Activated CD4-positive, alpha-beta memory T cell treated with anti-CD3 and anti-CD28 coated beads for 36 hours (primary cell): ENCODE measurements at regions not wholly inside any gene's neighbourhood (a gene's known extent, or its start where the extent isn't known, plus 50 kb on each side); places are given as distances from the start of the nearest gene placed in this dataset.

Experiments used
- CTCF ChIA-PET: fragments of 350-600 bp; sonication (Branson Sonifier 250); formaldehyde crosslinking; loops from one replicate; lab custom pipeline; 2021; ENCODE audit warnings: antibody characterized with exemption, inconsistent platforms; lab: Charles Lee
- POLR2A ChIA-PET: fragments of 350-600 bp; sonication (Branson Sonifier 250); formaldehyde crosslinking; loops from one replicate; lab custom pipeline; 2021; ENCODE audit warnings: antibody characterized with exemption; lab: Charles Lee
- DNase-seq: peaks from one replicate; pipeline ENCODE4 v3.0.0-alpha.2; 2020
- H3K27ac Mint-ChIP-seq: one replicate; pipeline ENCODE4 v1.8.0; 2021; ENCODE audit warnings: mixed read lengths
- H3K27me3 Mint-ChIP-seq: one replicate; pipeline ENCODE4 v1.8.0; 2021; ENCODE audit warnings: mixed read lengths
- H3K36me3 Mint-ChIP-seq: one replicate; pipeline ENCODE4 v1.8.0; 2021; ENCODE audit warnings: mixed read lengths
- H3K4me1 Mint-ChIP-seq: one replicate; pipeline ENCODE4 v1.8.0; 2021; ENCODE audit warnings: low read depth, mixed read lengths
- H3K4me3 Mint-ChIP-seq: one replicate; pipeline ENCODE4 v1.8.0; 2021; ENCODE audit warnings: mild to moderate bottlenecking, mixed read lengths
- H3K9me3 Mint-ChIP-seq: one replicate; pipeline ENCODE4 v1.8.0; 2021; ENCODE audit warnings: mixed read lengths
- intact Hi-C: fragments of 100-400 bp; cut with micrococcal nuclease; formaldehyde crosslinking; loops from one replicate; pipeline ENCODE4 v1.15.1; 2023

DNA sequence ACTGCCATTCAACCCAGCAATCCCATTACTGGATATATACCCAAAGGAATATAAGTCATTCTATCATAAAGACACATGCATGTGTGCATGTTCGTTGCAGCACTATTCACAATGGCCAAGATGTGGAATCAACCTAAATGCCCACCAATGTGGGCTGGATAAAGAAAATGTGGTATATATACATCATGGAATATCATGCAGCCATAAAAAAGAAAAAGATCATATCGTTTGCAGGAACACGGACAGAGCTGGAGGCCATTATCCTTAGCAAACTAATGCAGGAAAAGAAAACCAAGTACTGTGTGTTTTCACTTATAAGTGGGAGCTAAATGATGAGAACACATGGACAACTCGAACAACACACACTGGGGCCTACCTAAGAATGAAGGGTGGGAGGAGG is 123.7 kb downstream of the CDC7 start:
- intact Hi-C loops, result no loop called here
- POLR2A ChIA-PET, result no interaction called here
- no peaks in the 10 kb centered on the region for H3K4me1 Mint-ChIP-seq
- H3K9me3 Mint-ChIP-seq, result no peaks in the 10 kb centered on the region
- H3K27me3 Mint-ChIP-seq, result no peaks in the 10 kb centered on the region
- no peak overlapping the region for H3K4me3 Mint-ChIP-seq
- CTCF ChIA-PET, result interaction anchor here (1.0 kb wide), 1 partner anchor 30 kb away, joined by 3 read pairs; no protein-coding TSS in a partner anchor
- H3K27ac Mint-ChIP-seq, result no peak overlapping the region
- DNase-seq, result no peak
- H3K36me3 Mint-ChIP-seq, result no peaks in the 10 kb centered on the region
